Fibroblast of pulmonary artery (primary cell): ENCODE measurements at regions not wholly inside any gene's neighbourhood (a gene's known extent, or its start where the extent isn't known, plus 50 kb on each side); places are given as distances from the start of the nearest gene placed in this dataset.
"Not testable (repeated sequence)": the region's sequence is repeated elsewhere in the genome, so short reads cannot be mapped to it uniquely, and the experiment has no call there.

Experiments
- DNase-seq: peaks from one replicate; pipeline ENCODE4 v3.0.0-alpha.2; 2010; ENCODE audit warnings: low read depth
- H3K4me3 ChIP-seq: replicated peaks from 2 replicates; pipeline ENCODE4 v1.5.1; 2011; ENCODE audit warnings: low read depth, mild to moderate bottlenecking, control low read depth, low read length, moderate library complexity
- CTCF ChIP-seq: IDR thresholded peaks from 2 replicates; pipeline ENCODE4 v1.5.1; 2011; ENCODE audit warnings: mild to moderate bottlenecking, control low read depth, low read length, inconsistent platforms; ENCODE audit errors: missing control alignments

GRCh38 chr14:53376064-53376463, 222.9 kb upstream of the DDHD1 start:
- TF ChIP-seq CTCF = no peak
- no peak for DNase-seq
- H3K4me3 ChIP-seq = no peak overlapping the region

GRCh38 chr14:53375599-53375998, 222.5 kb upstream of the DDHD1 start:
- no peak overlapping the region for H3K4me3 ChIP-seq
- DNase-seq = no peak
- TF ChIP-seq CTCF = no peak

- no peak overlapping the region for H3K4me3 ChIP-seq
- TF ChIP-seq CTCF = no peak
- peak; percentile 56 for DNase-seq
These were observed 215.6 kb upstream of the DDHD1 start for GRCh38 chr14:53368711-53369201.

GRCh38 chr14:53368066-53368465, 214.9 kb upstream of the DDHD1 start:
- TF ChIP-seq CTCF = no peak
- no peak for DNase-seq
- H3K4me3 ChIP-seq = no peak overlapping the region

- H3K4me3 ChIP-seq = no peak overlapping the region
- TF ChIP-seq CTCF = no peak
- peak; percentile 38 for DNase-seq
These were observed 214.5 kb upstream of the DDHD1 start for GRCh38 chr14:53367644-53368026.

- H3K4me3 ChIP-seq = no peak overlapping the region
- TF ChIP-seq CTCF = no peak
- DNase-seq = peak; percentile 27
These were observed 212.5 kb upstream of the DDHD1 start for GRCh38 chr14:53365486-53366130.

GRCh38 chr14:53362916-53363315, 209.8 kb upstream of the DDHD1 start:
- not testable (repeated sequence) for DNase-seq, H3K4me3 ChIP-seq

GRCh38 chr14:53360829-53361228, 207.7 kb upstream of the DDHD1 start:
- DNase-seq = no peak
- H3K4me3 ChIP-seq = no peak overlapping the region
- no peak for TF ChIP-seq CTCF
